HG02938 (cell line): ENCODE measurements at regions not wholly inside any gene's neighbourhood (a gene's known extent, or its start where the extent isn't known, plus 50 kb on each side); places are given as distances from the start of the nearest gene placed in this dataset.

ENCODE experiments used
- ATAC-seq: cut with Tn5 transposase; IDR thresholded peaks from one replicate; pipeline ENCODE4 v1.9.1; 2021; ENCODE audit warnings: mild to moderate bottlenecking, moderate library complexity; ENCODE audit not compliant: unreplicated experiment

- no peak for ATAC-seq
These were observed 120.7 kb upstream of the APC start for GRCh38 chr5:112616812-112617547.

GRCh38 chr5:112625246-112625645, 112.4 kb upstream of the APC start:
- ATAC-seq, result no peak

- no peak for ATAC-seq
These were observed 111.8 kb upstream of the APC start for GRCh38 chr5:112625689-112626438.

- ATAC-seq, result no peak
These were observed 111.0 kb upstream of the APC start for GRCh38 chr5:112626715-112627114.

GRCh38 chr5:112628214-112628980, 109.3 kb upstream of the APC start:
- no peak for ATAC-seq

GRCh38 chr5:112630246-112631009, 107.3 kb upstream of the APC start:
- ATAC-seq, result no peak

- no peak for ATAC-seq
These were observed 103.5 kb upstream of the APC start for GRCh38 chr5:112634166-112634565.

- no peak for ATAC-seq
These were observed 102.9 kb upstream of the APC start for GRCh38 chr5:112634796-112635195.

GRCh38 chr5:112635276-112635675, 102.4 kb upstream of the APC start:
- no peak for ATAC-seq

GRCh38 chr5:112635771-112636731, 101.6 kb upstream of the APC start:
- no peak for ATAC-seq

GRCh38 chr5:112636751-112637150, 100.9 kb upstream of the APC start:
- ATAC-seq, result no peak

- ATAC-seq, result no peak
These were observed 100.3 kb upstream of the APC start for GRCh38 chr5:112637343-112637742.

- ATAC-seq, result no peak
These were observed 97.1 kb upstream of the APC start for GRCh38 chr5:112640546-112640945.

- no peak for ATAC-seq
These were observed 96.1 kb upstream of the APC start for GRCh38 chr5:112641515-112642110.

GRCh38 chr5:112642885-112643284, 94.8 kb upstream of the APC start:
- ATAC-seq, result no peak

- ATAC-seq, result no peak
These were observed 94.2 kb upstream of the APC start for GRCh38 chr5:112643339-112643971.

- ATAC-seq, result no peak
These were observed 91.3 kb upstream of the APC start for GRCh38 chr5:112646139-112646936.

GRCh38 chr5:112647428-112647827, 90.3 kb upstream of the APC start:
- no peak for ATAC-seq
